Right cardiac atrium (tissue), 5 donors: ENCODE measurements at regions not wholly inside any gene's neighbourhood (a gene's known extent, or its start where the extent isn't known, plus 50 kb on each side); places are given as distances from the start of the nearest gene placed in this dataset.

Experiments
- ATAC-seq, 2 donors: fragments of 200-7000 bp; cut with Tn5 transposase; one replicate each; pipeline versions ENCODE4 v1.8.0 to v1.9.1; 2020; ENCODE audit warnings: moderate library complexity in 2 of 2, mild to moderate bottlenecking in 1 of 2
- DNase-seq, 3 donors: peaks; one replicate each; pipeline ENCODE4 v3.0.0-alpha.2; 2020
- H3K27ac ChIP-seq: one replicate; pipeline ENCODE4 v1.5.1; 2013; ENCODE audit warnings: mild to moderate bottlenecking, low read length, control low read depth, moderate library complexity
- H3K27me3 ChIP-seq: one replicate; pipeline ENCODE4 v1.6.1; 2013; ENCODE audit not compliant: control insufficient read depth, insufficient read depth
- H3K4me1 ChIP-seq: one replicate; pipeline ENCODE4 v1.6.1; 2013; ENCODE audit warnings: low read length; ENCODE audit not compliant: control insufficient read depth, insufficient read depth
- H3K4me3 ChIP-seq: one replicate; pipeline ENCODE4 v1.5.1; 2013; ENCODE audit warnings: low read length, control low read depth
- H3K9me3 ChIP-seq: one replicate; pipeline ENCODE4 v1.6.1; 2013; ENCODE audit warnings: low read length; ENCODE audit not compliant: control insufficient read depth
- WGBS: extraction: QIAGEN DNeasy Blood & Tissue Kit; methylation state at CpG from one replicate; pipeline ENCODE4 v1.1.7; 2013; 5-methylcytosine and 5-hydroxymethylcytosine counted together
- intact Hi-C, 4 donors: fragments of 100-400 bp; cut with DNase I; formaldehyde crosslinking; loops; one replicate each; pipeline versions ENCODE4 v1.11.0 to v1.14.0; 2022 to 2023
- donor health status: healthy with polysubstance abuse.
- donor health status: DM: no; HTN: yes; CAD: no.
- donor health status: DM: no; HTN: no; CAD: no.
- donor health status: DM: no; HTN: yes; CAD: no; lungs with severe emphysema.
- donor health status: DM: yes; HTN: yes; CAD: no.

GRCh38 chr4:188701952-188702351 lies 562.7 kb downstream of the TRIML1 start:
- Histone ChIP-seq H3K4me3 (no peak overlapping the region), H3K27ac (no peak overlapping the region), H3K9me3 (no peaks in the 10 kb centered on the region), H3K4me1 (no peaks in the 10 kb centered on the region), H3K27me3 (no peaks in the 10 kb centered on the region)
- no peak for ATAC-seq
- no peak for DNase-seq
- WGBS: 92% methylated on average over 4 of the region's 4 CpGs
- intact Hi-C loops: no loop called here

- H3K27ac ChIP-seq: no peak overlapping the region
- 75% methylated on average over 5 of the region's 5 CpGs for WGBS
- H3K27me3 ChIP-seq: no peaks in the 10 kb centered on the region
- H3K4me1 ChIP-seq: no peaks in the 10 kb centered on the region
- ATAC-seq: no peak
- no peak overlapping the region for H3K4me3 ChIP-seq
- H3K9me3 ChIP-seq: no peaks in the 10 kb centered on the region
- intact Hi-C loops: no loop called here
- DNase-seq: no peak
Measured at GRCh38 chr4:188704288-188704687, 565.0 kb downstream of the TRIML1 start.

- WGBS: 48% methylated on average over 4 of the region's 4 CpGs
- Histone ChIP-seq H3K9me3 (no peaks in the 10 kb centered on the region), H3K4me1 (no peaks in the 10 kb centered on the region), H3K4me3 (no peak overlapping the region), H3K27me3 (no peaks in the 10 kb centered on the region), H3K27ac (no peak overlapping the region)
- ATAC-seq: no peak
- intact Hi-C loops: no loop called here
- DNase-seq: peak in 1 of 3 donors; percentile 43
Measured at GRCh38 chr4:188707036-188707435, 567.8 kb downstream of the TRIML1 start.

GRCh38 chr4:188714501-188714900 lies 575.3 kb downstream of the TRIML1 start:
- Histone ChIP-seq H3K27me3 (no peaks in the 10 kb centered on the region), H3K9me3 (no peaks in the 10 kb centered on the region), H3K4me1 (no peaks in the 10 kb centered on the region), H3K4me3 (no peak overlapping the region), H3K27ac (no peak overlapping the region)
- ATAC-seq (no peak), DNase-seq (no peak)
- WGBS: 44% methylated on average over 2 of the region's 2 CpGs
- intact Hi-C loops: no loop called here

- Histone ChIP-seq H3K27me3 (no peaks in the 10 kb centered on the region), H3K27ac (no peak overlapping the region), H3K4me3 (no peak overlapping the region), H3K4me1 (no peaks in the 10 kb centered on the region), H3K9me3 (no peaks in the 10 kb centered on the region)
- intact Hi-C loops: no loop called here
- ATAC-seq (no peak), DNase-seq (no peak)
- 78% methylated on average over 3 of the region's 3 CpGs for WGBS
Measured at GRCh38 chr4:188714907-188715306, 575.7 kb downstream of the TRIML1 start.

GRCh38 chr4:188717661-188718060 lies 578.4 kb downstream of the TRIML1 start:
- intact Hi-C loops: no loop called here
- ATAC-seq (no peak), DNase-seq (no peak)
- no peaks in the 10 kb centered on the region for H3K9me3 ChIP-seq
- no peaks in the 10 kb centered on the region for H3K27me3 ChIP-seq
- H3K27ac ChIP-seq: no peak overlapping the region
- H3K4me1 ChIP-seq: no peaks in the 10 kb centered on the region
- whole genome bisulfite sequencing: 89% methylated on average over 2 of the region's 2 CpGs
- no peak overlapping the region for H3K4me3 ChIP-seq

- Histone ChIP-seq H3K27me3 (no peaks in the 10 kb centered on the region), H3K4me1 (no peaks in the 10 kb centered on the region), H3K27ac (no peak overlapping the region), H3K9me3 (no peaks in the 10 kb centered on the region), H3K4me3 (no peak overlapping the region)
- ATAC-seq (no peak), DNase-seq (no peak)
- intact Hi-C loops: no loop called here
- WGBS: 100% methylated on average over 1 of the region's 1 CpG
Measured at GRCh38 chr4:188719794-188720193, 580.6 kb downstream of the TRIML1 start.

- H3K4me3 ChIP-seq: no peak overlapping the region
- H3K4me1 ChIP-seq: no peaks in the 10 kb centered on the region
- no peak overlapping the region for H3K27ac ChIP-seq
- H3K9me3 ChIP-seq: no peaks in the 10 kb centered on the region
- no peaks in the 10 kb centered on the region for H3K27me3 ChIP-seq
- DNase-seq: no peak
- intact Hi-C loops: no loop called here
- no peak for ATAC-seq
Measured at GRCh38 chr4:188722911-188723310, 583.7 kb downstream of the TRIML1 start.

- no peaks in the 10 kb centered on the region for H3K4me1 ChIP-seq
- H3K4me3 ChIP-seq: no peak overlapping the region
- 93% methylated on average over 1 of the region's 1 CpG for WGBS
- H3K27me3 ChIP-seq: no peaks in the 10 kb centered on the region
- H3K9me3 ChIP-seq: no peaks in the 10 kb centered on the region
- no peak overlapping the region for H3K27ac ChIP-seq
- ATAC-seq (no peak), DNase-seq (no peak)
- intact Hi-C loops: no loop called here
Measured at GRCh38 chr4:188727746-188728145, 588.5 kb downstream of the TRIML1 start.

GRCh38 chr4:188728359-188728758 lies 589.1 kb downstream of the TRIML1 start:
- intact Hi-C loops: no loop called here
- Histone ChIP-seq H3K4me3 (no peak overlapping the region), H3K9me3 (no peaks in the 10 kb centered on the region), H3K27me3 (no peaks in the 10 kb centered on the region), H3K4me1 (no peaks in the 10 kb centered on the region), H3K27ac (no peak overlapping the region)
- 44% methylated on average over 1 of the region's 1 CpG for WGBS
- no peak for ATAC-seq
- no peak for DNase-seq

- H3K27me3 ChIP-seq: no peaks in the 10 kb centered on the region
- intact Hi-C loops: no loop called here
- H3K9me3 ChIP-seq: no peaks in the 10 kb centered on the region
- no peak overlapping the region for H3K27ac ChIP-seq
- WGBS: 70% methylated on average over 3 of the region's 3 CpGs
- H3K4me3 ChIP-seq: no peak overlapping the region
- ATAC-seq (no peak), DNase-seq (no peak)
- H3K4me1 ChIP-seq: no peaks in the 10 kb centered on the region
Measured at GRCh38 chr4:188732131-188732530, 592.9 kb downstream of the TRIML1 start.

GRCh38 chr4:188735082-188735481 lies 595.8 kb downstream of the TRIML1 start:
- intact Hi-C loops: no loop called here
- no peaks in the 10 kb centered on the region for H3K4me1 ChIP-seq
- 94% methylated on average over 15 of the region's 15 CpGs for WGBS
- H3K4me3 ChIP-seq: no peak overlapping the region
- ATAC-seq (no peak), DNase-seq (peak in 1 of 3 donors; percentile 33)
- H3K27ac ChIP-seq: no peak overlapping the region
- H3K27me3 ChIP-seq: no peaks in the 10 kb centered on the region
- no peaks in the 10 kb centered on the region for H3K9me3 ChIP-seq
